IPS DF 4.7 (cell line): ENCODE measurements at regions not wholly inside any gene's neighbourhood (a gene's known extent, or its start where the extent isn't known, plus 50 kb on each side); places are given as distances from the start of the nearest gene placed in this dataset.
"Not testable (repeated sequence)": the region's sequence is repeated elsewhere in the genome, so short reads cannot be mapped to it uniquely, and the experiment has no call there.

Source experiments
- DNase-seq: peaks from one replicate; pipeline ENCODE4 v3.0.0-alpha.2; 2013; ENCODE audit warnings: low spot score; ENCODE audit errors: extremely low read depth

DNA sequence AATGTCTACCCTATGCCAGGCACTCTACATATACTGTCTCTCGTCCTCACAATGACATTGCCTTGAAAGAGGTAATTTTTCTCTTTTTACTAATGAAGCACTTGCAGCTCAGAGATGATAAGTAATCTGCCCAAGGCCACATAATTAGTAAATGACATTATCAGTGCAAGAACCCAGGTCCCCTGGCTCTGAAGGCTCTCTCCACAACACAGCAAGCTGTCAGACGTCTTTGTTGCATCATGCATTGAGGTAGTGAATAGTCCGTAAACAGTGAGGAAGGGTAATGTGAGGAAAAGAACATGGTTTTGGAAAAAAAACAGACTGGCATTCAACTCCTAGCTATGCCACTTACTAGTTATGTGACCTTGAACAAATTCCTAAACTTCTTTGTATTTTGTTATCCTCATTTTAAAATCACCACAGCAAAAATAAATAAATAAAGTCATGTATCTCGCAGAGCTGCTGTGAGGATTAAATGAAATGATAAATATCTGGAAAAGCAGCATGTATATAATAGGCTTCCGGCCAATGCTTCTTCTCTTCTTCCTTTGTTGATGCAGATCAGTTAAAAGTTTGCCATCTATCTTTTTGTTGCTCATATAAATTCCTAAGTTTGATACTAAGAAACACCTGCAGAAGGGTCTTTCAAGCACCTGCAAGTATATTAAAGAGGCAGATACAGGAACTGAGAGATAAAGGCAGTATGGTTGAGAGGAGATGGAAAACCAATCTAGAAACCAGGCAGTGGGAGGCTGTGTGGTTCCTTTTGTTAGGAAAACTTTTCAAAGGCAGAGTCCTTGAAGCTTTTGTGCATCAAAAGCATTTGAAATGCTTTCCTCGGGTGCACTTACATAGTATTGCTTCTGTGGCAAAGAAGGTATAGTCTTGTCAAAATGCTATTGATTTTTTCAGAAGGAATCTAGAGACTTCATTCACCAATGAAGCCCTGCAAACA is 82.8 kb downstream of the BTG1 start:
- no peak for DNase-seq

DNA sequence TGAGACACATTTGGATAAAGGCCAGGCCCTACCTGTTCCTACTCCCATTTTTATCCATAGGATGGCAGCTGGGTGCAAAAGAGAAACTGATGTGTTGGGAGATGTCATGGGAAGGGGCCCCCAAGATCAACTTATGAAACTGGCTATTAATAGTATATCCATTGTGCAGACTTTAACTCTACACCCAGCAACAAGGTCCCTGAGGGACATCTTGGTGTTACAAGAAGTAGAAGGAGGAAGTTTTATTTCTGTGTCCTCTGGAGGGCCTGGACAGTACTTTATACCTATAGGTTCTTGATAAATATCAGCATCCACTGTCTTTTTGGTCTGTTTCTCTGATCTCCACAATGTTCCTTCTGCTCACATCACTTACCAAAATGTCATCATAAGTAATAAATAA is 84.6 kb downstream of the BTG1 start:
- no peak for DNase-seq

GRCh38 chr12:92059960-92060359 is 85.7 kb downstream of the BTG1 start:
- no peak for DNase-seq

DNA sequence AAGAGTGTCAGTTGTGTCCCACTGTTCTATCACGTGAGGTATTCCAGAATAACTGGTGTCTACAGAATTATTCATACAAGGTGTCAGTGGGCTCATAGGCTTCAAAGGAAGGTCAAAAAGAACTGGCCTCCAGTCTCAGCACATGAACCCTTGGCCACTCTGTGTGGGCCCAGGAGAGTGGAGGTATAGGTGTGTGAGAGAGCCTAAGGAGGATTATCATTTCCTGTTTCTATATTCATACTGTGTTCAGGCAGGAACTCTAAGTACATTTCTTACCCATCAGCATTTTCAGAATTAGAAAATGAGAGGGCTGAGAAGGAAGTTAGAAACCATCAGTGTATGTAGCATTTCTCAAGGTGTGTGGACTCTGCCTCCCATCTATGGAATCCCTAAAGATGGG is 87.0 kb downstream of the BTG1 start:
- no peak for DNase-seq

DNA sequence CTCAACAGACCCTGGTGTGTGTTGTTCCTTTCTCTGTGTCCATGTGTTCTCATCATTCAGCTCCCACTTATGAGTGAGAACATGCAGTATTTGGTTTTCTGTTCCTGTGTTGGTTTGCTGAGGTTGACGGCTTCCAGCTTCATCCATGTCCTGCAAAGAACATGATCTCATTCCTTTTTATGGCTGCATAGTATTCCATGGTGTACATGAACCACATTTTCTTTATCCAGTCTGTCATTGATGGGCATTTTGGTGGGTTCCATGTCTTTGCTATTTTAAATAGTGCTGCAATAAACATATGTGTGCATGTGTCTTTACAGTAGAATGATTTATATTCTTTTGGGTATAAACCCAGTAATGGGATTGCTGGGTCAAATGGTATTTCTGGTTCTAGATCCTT is 88.9 kb downstream of the BTG1 start:
- not testable (repeated sequence) for DNase-seq

GRCh38 chr12:92056290-92056689 is 89.4 kb downstream of the BTG1 start:
- no peak for DNase-seq

DNA sequence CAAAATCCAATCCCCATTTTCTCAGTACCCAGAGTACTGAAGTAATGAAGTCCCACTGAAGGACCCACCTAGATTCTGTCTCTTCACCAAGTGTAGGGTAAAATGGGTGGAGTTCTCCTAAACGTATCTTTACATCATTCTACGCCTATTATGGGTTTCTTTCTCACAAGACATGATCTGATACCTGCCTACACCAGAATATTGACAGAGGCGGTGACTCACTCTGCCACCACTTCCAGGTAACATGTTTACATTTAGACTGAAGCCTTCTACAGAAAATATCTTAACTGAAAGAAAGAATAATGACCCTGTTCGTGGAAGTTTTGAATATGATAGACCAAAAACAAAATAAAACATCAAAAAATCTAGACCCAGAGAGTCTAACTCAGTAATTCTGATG is 89.8 kb downstream of the BTG1 start:
- DNase-seq, result no peak

DNA sequence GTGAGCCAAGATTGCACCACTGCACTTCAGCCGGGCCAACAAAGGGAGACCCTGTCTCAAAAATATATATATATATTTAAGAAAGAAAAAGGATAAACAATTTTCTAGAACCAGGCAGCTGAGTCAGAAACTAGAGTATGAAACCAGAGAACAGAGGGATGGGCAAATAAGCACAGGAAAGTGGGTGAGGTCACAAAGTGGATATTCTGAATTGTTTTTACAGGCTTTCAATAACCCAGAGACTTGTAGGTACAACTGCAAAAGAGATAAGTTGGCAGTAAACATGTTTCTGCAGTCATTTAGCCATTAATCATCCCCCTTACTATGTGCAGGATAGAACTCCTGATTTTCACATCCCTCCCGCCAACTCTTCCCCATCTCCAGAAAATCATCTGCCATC is 94.2 kb downstream of the BTG1 start:
- DNase-seq, result no peak

DNA sequence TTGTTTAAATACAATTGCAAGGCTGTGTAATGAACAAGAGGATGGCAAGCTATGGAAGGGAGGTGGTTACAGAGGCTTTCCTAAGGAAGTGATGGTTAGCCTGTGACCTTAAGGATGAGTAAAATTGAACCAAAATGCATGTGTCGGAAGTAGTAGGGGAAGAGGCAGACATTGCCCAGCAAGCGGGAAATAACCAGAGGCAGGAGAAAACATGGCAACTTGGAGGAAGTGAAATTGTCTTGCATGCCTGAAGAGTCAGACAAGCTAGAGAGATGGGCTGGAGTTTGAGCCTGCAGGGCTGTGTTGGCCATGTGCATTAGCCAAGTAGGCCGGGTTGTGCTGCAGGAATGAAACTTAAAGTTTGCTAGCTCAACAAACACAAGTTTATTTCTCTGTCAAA is 96.2 kb downstream of the BTG1 start:
- no peak for DNase-seq

- no peak for DNase-seq
Measured at GRCh38 chr12:92047393-92047826, 98.2 kb downstream of the BTG1 start.

DNA sequence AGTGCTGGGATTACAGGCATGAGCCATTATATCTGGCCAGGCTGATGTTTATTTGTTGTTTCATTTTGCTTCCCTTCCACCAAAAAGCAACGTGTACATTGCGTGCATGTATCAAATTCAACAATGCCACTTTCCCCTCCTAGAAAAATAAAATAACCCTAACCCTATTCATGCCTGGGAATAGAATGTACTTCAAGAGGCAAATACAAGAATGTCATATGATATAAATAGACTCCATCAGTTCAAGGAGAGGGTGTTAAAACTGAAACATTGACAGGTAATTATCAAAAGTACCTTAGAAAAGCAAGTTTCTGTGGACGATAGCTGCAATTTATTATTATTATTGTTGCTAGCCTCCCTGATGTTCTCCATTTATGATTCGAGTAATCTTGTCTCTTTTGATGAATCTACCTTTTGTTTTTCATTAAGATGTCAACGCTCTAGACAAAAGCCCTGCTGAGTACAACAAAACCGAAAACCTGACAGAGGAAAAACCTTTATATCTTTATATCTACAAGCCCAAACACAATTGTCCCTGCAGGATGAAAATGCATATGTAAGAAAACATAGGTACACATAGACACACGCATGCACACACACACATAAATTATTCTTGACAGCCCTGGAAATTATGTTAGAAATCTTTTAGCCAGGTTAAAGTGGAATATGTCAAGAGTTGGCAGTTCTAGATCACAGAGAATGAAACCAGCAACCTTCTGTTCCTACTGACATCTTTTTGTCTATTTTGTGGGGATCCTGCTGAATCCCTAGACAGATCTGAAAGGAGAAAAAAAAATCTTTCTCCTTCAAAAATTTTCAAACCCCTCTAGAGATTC is 98.9 kb downstream of the BTG1 start:
- DNase-seq, result no peak

GRCh38 chr12:92045852-92046251 is 99.8 kb downstream of the BTG1 start:
- no peak for DNase-seq

DNA sequence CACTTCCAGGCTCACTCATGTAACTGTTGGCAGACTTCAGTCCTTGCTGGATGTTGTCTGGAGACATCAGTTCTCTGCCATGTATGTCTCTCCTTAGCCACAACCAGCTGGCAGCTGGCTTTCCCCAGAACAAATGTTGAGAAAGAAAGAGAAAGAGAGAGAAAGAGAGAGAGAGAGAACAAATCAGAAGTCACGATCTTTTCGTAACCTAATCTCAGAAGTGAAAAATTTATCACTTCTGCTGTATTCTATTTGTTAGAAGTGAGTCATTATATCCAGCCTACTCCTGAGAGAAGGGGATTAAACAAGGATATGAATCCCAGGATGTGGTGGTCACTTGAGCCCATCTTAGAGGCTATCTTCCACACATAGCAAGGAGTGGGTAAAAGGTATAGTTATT is 101.2 kb downstream of the BTG1 start:
- DNase-seq, result no peak

- DNase-seq, result no peak
Measured at GRCh38 chr12:92042791-92043531, 102.7 kb downstream of the BTG1 start.

DNA sequence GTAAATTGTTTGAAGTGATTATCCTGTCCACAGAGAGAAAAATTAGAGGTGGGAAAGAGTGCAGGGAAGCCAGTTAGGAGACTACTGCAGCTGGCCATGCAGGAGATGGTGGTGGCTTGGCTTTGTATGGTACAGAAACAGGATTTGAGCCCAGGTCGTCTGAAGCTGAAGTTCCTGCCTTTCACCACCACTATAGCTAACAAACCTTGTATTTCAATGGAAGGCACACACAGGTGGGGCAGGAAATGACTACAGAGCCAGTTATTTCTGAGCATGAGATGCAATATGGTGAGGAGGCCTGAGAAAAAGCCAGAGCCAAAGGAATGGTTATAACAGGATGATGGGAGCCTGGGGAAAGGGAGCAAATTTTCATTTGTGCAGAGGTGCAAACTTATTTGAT is 103.9 kb downstream of the BTG1 start:
- no peak for DNase-seq

DNA sequence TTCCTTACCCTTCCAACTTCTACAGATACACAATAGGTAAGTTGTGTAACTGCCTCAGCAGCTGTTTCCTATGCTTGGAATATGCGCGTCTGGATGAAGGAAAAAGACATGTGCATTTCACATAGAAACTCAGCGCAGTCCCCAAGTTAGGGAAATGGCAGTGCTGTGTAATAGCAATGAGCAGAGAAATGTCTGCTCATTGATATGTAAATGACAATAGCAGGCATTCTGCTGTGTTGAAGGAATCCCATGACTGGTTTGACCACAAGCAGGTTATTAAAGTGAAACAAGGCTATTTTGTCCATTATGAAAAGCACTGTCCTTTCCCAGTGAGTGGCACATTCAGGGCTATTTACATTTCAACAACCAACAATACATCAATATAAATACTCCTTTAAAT is 106.6 kb downstream of the BTG1 start:
- no peak for DNase-seq

GRCh38 chr12:92038476-92038875 is 107.2 kb downstream of the BTG1 start:
- DNase-seq, result no peak

GRCh38 chr12:92036771-92037453 is 108.7 kb downstream of the BTG1 start:
- DNase-seq, result no peak

DNA sequence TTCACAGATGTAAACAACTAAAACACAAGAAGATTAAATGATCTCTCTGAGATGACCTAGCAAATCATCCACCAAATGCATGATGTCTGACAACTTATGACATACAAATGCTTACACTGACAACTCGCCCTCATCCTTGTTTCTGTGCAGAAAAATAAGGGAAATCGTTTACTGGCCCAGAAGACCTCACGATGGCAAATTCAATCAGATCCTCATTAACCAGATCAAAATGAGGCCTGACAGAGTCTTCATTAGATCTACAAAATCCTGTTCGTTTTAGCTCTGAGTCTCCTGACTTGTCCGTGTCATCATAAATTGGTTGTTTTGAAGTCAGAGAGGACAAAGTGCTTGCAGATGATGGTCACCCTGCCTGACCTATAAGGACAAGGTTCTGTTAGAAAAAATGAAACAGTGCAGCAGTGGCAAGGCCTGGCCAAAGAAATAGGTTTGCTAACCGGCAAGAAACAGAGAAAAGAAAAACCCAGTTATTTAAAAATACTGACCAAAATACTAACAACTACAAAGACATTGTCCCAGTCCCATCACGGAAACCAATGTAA is 109.5 kb downstream of the BTG1 start:
- no peak for DNase-seq

DNA sequence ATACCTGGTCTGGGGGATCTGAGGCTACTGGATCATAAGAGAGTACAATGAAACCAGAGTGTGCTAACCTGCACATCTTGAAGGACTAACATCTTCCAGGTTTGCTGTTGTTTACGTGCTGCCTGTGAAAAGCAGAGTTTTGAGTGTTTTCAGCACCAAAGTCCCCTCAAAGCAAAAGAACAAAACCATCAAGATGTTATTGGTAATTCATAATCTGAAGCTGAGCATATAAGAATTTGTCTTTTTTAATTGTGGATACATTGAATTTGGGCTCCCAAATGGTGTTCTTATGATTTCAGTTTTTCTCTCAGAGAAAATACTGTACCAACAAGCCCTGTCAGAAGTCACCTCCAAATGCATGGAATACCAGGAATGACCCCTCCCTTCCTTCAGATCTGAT is 110.2 kb downstream of the BTG1 start:
- no peak for DNase-seq
